NCI-H82 treated with DMSO at 0.1 percent for 48 hours (cell line): ENCODE measurements at regions not wholly inside any gene's neighbourhood (a gene's known extent, or its start where the extent isn't known, plus 50 kb on each side); places are given as distances from the start of the nearest gene placed in this dataset.

ENCODE experiments used
- DNase-seq: peaks from one replicate; lab custom pipeline; 2025; ENCODE audit not compliant: unreplicated experiment; lab: John Stamatoyannopoulos, UW

DNA sequence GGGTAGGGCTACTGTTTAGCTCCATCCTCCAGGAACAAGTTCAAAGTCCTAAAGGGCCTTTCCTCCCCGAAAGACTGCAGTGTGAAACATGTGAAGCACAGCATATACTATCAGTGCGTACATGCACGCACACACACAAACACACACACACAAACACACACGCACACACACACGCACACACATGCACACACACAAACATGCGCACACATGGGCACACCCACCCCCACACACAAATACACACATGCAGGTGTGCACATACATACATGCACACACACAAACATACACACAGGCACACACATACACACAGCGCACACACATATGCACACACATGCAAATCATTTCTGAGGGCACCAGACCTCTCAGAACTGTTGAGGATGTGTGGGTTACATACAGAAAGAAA lies 382.0 kb upstream of the CDH4 start:
- no peak for DNase-seq

DNA sequence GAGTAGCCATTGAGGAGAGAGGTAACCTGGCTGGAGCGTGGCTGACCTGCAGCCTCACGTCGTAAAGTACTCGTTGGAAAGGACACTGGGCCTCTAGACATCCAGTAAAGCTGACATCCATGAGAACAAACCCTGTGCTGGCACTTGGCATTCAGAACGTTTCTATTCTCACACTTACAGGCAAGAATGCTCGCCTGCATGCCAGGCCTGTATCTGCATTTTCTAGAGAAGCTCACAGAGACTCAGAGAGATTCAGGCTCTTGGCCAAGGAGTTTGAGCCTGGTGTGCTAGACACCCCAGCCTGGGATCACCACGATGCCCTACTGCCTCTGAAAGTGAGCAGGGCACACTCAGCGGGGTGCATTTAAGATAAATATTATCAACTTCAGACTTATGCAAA lies 379.8 kb upstream of the CDH4 start:
- DNase-seq = no peak

DNA sequence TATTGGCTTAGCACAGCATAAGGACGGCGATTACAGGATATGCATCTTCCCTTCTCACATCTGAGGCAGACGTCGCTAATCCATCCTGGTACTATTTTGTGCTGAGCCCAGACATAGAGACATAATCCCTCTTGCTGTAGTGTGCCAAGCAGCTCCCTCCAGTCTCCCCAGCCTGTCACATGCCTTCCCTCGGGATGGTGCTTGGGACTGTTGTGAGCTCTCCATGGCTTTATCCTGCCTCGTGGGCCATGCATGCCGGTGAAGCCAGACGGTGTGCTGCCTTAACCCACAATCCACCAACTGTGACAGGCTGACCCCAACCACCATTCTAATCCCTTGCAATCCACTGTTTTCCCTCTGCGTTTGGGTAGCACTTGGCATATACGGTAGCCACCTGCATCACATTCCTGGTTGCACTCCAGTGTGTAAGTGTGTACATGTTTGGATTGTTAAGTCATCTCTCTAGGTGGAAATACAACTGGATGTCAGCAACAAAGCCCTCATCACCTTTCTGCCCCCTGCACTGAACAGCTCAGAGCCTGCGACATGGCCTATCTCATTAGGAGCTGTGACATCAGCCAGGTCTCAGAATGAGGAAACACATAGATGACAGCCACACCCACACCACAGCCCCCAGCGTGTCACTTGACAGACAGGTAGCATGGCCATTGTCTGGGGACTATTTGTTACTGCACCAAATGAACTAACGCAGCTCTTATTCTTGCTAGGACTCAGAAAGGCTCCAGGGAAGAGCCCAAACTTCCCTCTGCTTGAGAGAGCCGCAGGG lies 374.8 kb upstream of the CDH4 start:
- DNase-seq = peak; percentile 99

DNA sequence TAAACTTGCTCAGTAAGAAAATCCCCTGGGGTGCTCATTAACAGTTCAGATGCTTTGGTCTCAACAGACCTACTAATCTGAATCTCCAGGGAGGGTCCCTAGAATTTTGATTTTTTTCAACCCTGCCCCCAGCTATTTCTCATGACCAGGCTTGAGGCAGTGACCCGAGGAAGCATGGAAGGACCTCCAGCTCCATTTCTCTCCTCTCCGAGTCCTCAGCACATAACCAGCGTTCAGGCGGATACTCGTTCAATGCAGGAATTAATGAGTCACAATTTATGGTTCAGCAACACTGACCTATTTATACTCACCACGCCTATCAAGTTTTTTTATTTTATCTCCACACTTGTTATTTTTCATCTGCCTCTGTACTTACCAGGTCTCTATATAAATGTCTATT lies 369.2 kb upstream of the CDH4 start:
- DNase-seq = no peak

DNA sequence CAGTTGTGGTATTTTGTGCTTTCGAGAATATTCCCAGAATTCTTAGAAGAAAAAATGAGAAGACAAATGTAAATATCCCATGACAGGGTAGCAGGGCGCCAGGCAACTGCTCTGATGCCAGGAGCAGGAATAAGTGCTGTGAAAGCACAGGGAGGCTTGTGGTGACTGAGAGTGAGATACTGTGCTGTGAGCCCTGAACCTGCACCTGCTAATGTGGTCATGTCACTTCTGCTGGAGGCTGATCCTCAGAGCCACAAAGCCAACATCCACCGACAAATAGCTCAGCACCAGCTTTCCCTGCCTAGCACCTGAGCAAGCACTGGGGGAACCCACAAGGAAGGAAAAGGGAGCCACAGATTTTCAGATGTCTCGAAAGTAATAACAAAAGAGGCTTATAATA lies 368.6 kb upstream of the CDH4 start:
- DNase-seq = no peak

DNA sequence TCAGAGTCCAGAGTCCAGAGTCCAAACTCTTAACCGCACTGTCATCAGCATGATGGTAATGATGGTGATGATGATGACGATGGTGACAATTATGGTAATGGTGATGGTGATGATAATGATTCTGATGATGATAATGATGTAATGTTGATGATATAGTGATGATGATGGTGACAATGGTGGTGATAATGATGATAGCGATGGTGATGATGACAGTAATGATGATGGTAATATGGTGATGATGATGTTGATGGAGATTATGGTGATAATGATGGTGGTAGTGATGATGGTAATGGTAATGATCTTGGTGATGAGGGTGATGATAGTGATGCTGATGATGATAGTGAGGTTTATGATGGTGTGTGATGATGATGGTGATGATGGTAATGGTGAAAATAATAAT lies 367.8 kb upstream of the CDH4 start:
- no peak for DNase-seq

DNA sequence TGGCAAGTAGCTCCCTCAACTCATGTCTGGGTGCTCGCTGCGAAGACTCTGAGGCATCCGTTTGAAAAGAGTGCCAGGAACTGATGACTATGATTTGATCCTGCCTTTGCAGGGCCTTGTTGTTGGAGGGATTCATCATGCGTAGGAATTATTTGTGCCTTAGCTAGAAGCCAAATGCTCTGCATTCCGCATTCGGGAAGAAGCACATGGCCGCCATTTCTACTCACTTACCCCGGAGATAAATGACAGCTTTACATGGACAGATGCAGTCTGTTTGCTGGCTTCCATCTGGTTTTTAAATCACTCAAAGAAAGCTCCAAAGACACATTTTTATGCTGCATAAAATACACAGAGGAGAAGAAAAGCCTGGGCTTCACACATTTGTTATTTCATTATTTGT lies 363.3 kb upstream of the CDH4 start:
- DNase-seq = no peak

DNA sequence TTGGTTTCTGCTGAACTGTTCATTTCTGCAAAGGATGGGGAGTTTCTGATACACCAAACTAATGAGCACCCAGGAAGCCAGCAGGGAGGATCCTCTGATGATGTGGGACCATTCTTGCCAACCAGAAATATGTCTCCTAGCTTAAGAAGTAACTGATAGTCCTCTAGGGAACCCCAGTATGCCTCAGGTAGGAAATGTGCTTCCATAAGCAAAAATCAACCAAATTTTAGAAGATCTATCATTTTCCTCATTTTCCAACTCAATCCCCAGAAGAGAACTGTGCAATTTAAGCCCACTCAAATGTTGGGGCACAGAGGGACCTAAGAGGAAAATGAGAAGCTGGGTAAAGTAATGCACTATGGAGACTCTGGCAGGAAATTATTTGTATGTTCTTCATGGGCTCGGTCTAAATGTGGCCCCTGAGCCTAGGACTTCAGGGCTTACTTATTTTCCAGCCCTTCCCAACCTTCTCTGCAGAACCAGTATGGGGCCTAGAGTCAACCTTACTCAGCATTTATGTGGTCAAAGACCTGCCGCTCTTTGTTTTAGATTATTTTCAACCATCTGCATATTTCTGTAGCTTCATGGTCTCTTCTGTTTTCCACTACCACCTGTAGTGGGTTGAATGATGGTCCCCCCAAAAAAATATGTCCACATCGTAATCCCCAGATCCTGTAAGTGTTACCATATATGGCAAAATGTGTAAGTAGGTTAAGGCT lies 359.8 kb upstream of the CDH4 start:
- DNase-seq = no peak

DNA sequence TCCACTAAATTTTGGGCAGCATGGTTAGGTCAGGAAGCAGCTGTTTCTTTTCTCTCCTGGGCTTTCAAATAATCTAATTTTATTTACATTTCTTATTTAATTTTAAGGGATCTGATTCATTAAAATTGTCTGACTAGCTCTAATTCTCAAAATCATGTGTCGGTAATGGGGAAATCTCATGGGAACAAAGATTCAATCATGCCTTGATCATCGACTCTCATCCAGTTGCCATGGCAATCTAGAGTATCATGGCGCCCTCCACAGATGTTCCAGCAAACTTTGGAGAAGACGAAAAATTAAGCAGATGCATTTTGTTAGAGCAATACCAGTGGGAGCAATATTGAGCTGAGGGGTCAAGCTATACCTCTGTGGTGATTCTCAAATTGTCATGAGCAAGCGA lies 358.0 kb upstream of the CDH4 start:
- DNase-seq = no peak

DNA sequence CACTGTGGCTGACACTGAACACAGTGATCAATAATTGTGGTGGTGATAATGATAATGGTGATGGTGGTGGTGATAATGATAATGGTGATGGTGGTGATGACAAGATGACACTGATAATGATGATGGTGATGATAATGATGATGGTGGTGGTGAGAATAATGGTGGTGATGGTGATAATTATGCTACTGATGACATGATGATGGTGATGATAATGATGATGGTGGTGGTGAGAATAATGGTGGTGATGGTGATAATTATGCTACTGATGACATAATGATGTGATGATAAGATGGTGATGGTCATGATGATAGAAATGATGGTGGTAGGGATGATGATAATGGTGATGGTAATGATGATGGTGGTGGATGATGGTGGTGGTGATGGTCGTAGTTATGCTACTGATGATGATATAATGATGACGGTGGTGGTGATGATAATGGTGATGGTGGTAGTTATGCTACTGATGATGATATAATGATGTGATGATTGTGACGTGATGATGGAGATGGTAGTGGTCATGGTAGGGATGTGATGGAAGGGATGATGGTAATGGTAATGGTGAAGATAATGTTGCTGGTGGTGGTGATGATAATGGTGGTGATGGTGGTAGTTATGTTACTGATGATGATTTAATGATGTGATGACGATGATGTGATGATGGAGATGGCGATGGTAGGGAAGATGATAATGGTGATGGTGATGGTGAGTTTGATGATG lies 356.5 kb upstream of the CDH4 start:
- DNase-seq = no peak

DNA sequence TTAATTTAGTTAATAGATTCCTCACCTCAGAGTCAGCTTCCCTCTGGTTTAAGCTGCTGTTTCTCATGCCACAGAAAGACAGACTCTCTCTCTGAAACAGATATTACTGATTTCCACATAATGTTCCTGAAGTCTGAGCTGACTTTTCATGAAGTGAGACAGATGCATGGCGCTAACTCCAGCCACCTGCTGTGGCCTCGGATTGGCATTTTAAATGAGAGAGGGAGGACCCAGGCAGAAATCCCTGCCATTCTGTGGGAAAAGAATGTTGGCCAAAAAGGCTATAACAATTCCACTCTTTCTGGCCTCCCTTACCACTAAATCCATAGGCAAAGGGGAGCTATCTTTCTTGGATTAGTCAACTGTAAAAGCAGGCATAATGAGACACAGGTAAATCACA lies 354.1 kb upstream of the CDH4 start:
- DNase-seq = no peak

DNA sequence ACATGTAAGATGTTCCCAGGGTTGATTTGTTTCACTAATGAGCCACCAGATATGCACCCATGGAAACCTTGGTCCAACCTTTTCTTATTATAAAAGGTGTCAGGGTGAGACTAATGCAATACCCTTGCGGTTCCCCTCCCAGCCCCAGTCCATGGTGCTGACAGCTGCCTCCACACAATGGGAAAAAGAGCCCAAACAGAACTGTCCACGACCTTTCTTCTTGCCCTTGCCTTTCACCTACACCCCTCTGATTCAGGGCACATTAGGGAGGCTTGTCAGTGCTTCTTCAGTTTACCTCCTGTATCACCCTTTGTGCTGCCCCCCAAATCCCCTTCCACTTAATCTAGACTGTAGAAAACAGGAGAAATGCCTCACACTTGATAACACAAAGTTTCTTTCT lies 352.7 kb upstream of the CDH4 start:
- no peak for DNase-seq

DNA sequence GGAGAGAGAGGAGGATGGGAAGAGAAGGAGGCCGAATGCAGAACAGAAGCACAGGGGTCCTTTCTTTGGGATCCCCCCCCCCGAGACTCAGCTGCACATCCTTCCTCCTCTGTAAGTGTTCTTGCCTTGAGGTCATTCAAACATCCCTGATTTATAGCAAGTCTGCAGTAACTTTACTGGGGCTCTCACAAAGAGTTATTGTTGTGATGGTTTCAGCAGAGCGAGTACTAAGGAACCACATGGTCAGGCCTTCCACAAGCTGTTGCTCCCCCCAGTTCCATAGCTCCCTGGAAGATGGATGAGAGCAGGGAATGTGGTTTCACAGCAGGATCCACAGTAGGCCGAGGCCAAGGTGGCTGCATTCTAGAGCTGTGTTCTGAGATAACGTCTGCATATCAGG lies 351.4 kb upstream of the CDH4 start:
- DNase-seq = no peak

DNA sequence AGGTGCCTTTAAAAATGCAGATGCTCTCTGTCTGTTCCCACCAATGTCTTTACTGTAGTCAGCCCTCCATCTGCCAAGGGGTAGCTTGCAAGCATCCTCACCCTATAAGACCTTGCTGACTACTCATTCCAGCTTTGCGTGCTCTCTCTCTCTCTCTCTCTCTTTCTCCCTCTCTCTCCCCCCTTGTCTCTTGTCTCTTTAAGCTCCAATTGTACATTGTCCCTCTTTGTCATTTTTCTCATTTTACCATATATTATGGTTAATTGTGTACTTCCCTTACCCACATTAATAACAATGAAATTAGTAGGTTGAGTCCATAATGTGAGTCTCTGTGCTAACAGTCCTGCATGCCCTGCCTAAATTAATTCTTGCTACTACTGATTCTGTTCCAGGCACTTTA lies 350.2 kb upstream of the CDH4 start:
- DNase-seq = no peak

DNA sequence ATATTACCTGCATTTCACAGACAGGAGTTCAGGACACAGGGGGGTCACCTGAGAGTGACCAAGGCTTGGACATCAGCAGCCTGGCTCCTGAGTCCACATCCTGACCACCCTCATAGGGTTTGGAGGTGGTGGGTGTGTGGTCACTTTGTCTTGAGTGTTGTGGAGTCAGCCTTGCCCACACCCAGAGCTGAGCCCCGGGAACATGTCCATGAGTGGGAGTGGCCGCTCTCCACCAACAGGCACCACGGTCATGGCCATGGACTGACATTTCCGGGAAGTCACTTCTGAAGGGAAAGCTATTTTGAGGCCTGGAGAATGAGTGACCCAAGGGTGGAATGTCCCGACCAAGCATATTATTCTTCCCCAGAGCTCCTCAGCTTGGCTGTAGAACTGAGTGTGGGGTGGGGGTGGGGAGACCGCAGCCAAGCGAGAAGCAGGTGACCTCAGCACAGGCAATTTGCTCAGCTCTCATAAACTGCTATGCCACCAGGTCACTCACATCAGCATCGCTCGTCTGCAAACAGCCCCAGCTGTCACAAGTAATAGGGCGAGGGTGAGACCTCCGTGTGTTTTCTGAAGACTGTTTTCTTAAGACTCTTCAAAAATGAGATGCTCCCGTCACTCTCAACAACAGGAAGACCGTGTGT lies 348.6 kb upstream of the CDH4 start:
- DNase-seq = no peak

DNA sequence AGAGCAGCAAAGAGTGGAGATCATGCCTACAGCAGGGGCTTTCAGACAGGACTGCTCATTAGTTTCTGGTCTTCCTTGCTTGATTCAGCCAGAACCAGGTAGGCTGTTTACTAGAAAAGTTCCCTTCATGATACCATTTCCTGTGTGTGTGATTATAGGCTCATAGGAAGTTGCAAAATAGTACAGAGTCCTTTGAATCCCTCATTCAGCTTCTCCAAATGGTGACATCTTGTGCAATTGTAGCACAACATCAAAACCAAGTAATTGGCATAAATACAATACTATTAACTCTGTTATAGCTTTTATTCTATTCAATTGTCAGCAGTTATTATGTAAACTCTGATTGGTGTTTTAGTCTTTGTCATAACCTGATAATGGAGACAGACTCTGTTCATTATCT lies 347.3 kb upstream of the CDH4 start:
- DNase-seq = no peak

DNA sequence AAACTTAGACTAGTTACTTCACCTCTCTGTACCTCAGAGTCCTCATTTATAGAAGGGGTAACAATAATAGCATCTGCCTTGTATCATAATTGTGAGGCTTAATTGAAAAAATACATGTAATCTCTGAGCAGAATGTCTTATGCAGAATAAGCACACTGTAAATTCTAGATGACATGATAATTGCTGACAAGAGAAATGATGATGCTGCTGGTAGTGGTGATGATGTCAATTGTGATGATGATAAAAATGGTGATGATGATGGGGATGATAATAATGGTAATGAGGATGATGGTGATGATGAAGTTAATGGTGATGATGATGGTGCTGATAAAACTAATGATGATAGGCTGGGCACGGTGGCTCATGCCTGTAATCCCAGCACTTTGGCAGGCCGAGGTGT lies 346.1 kb upstream of the CDH4 start:
- no peak for DNase-seq

DNA sequence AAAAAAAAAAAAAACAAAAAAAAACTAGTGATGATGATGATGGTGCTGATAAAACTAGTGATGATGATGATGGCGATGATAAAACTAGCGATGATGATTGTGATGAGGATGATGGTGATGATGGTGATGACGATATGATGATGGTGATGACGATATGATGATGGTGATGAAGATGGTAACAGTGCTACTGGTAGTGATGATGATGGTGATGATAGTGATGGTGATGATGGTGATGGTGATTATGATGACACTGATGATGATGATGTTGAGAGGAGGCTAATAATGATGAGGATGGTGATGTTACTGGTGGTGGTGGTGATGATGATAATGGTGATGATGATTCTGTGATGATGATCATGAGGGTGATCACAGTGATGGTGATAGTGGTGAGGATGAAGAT lies 345.5 kb upstream of the CDH4 start:
- no peak for DNase-seq

DNA sequence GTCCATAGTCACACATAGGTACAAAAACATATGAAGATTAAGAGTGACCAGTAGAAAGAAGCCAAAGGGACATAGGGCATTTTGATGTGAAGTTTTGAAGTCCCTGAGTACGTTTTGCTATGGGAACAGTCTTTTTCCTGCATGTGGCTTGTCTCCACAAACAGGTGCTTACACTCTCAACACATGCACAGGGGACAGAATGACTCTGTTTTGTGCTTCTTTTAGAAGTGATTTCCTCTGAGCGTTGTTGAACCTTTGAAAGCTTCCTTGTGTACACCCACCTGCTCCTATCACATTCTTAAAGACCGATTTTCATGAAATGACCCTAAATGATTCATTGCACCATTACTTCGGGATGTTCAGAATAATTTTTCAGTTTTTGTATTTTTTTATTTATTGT lies 338.8 kb upstream of the CDH4 start:
- no peak for DNase-seq

DNA sequence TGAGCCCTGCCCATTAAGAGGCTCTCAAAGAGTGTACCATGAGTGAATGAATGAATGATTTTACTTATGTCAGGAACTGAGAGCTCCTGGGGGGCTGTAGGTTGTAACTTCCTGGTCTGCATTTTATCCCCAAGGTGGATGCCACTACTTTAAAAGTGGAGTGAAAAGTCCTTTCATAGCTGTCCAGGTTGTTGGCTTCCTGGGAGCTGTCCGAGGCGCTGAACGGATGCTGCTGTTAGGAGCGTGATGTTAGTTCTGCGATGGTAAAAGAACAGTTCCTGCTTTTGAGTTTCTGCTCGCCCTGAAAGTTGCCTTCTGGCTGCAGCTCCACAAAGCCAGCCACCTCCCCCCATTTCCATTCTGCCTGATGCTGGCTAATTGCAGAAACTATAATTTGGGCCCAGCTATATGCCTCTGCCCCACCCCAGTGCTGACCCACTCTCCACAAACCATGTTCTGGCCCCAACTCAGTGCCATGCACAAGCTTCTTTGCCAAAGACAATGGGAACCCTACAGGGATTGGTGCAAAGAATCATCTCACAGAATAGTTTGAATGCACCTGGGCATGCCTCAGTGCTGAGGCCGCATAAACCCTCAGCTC lies 330.9 kb upstream of the CDH4 start:
- DNase-seq = no peak

DNA sequence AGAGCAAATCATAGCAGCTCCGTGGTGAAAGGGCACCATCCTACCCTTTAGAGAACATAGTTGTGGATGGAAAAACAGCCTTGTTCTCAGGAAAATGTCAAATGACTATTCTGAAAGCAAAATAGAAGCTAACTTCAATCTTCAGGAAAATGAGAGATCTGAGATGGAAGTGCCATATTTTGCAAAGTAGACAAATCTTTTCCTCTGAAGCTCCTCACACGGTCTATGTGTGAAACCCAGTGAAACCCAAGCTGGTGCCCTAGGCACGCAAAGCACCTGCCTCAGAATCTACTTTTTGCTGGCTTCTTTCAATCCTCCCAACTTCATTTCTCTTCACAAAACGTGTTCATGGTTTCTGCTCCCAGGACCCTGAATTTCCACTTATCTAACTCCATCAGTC lies 325.2 kb upstream of the CDH4 start:
- no peak for DNase-seq
